Stimulated activated CD4-positive, alpha-beta T cell treated with anti-CD3 and anti-CD28 coated beads, Interleukin-4, amount 100 ng/mL, for 1 hour (primary cell): ENCODE measurements at regions not wholly inside any gene's neighbourhood (a gene's known extent, or its start where the extent isn't known, plus 50 kb on each side); places are given as distances from the start of the nearest gene placed in this dataset.

Source experiments
- DNase-seq: peaks from one replicate; pipeline ENCODE4 v3.0.0-alpha.2; 2020

DNA sequence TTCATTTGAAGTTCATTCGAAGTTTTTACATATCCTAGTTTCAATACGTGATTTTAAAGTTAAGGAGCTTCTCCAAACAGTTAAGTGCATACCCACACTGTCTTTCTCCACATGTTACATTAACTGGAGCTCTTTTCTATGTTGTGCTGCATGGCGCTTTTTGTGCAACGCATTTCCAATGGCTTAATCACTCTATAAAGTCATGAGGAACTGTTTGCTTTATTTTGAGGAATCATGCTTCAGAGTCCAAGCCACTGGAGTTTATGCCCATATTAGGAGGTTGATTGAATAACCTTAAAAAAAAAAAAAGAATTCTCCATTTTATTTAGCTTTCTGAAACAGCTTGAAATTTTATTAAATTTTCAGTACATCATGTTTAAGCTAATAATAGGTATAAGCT lies 109.4 kb upstream of the MBNL1 start:
- DNase-seq = no peak

DNA sequence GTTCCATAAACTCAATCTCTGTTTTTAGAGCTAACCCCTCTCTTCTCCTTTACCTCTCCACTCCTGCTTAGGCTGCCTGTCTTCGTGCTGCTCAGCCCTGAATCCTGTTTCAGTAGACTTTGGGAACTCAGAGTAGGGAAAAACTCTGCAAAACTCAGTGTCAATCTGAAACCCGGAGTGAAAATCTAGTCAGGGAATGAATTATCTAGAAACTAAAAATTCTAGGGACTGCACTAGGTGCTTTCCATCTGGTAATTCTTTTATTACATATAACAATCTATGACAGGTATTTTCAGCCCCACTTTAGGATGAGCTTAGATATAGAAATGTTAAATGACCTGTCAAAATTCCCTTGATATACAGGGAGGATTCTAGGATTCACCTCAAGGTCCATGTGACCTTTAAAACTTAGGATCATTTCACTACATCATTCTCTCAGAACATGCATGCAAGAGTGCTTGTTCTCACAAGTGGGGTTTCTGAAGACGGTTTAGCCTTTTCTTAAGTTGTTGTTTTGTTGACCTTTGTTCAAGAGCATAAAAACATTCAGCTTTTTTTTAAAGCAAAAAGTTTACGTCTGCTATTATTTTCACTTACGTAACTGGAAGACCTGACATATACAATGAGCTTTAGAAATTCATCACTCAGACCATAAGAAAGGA lies 108.2 kb upstream of the MBNL1 start:
- no peak for DNase-seq

- DNase-seq = no peak
Observed at GRCh38 chr3:152172460-152172859, 96.3 kb upstream of the MBNL1 start.

DNA sequence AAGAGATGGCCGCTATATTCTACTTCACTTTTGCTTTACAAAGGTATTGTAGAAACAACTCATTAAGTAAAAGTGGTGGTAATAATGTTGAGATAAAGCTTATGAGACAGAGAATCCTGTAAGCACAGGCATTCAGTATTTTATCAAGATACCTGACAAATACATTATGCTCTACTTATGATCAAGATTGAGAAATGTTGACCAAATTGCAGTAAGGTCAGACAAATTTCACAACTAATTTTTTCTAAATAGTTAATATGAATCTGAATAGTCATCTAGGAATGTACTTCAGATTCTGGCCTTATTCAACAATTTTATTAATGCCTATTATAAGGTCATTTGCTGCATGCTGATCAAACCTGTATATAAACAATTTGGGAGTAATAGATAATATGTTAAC lies 95.1 kb upstream of the MBNL1 start:
- DNase-seq = no peak

GRCh38 chr3:152174876-152175527 lies 93.7 kb upstream of the MBNL1 start:
- DNase-seq = no peak

GRCh38 chr3:152175528-152175889 lies 93.2 kb upstream of the MBNL1 start:
- no peak for DNase-seq

- no peak for DNase-seq
Observed at GRCh38 chr3:152176241-152176640, 92.5 kb upstream of the MBNL1 start.

- DNase-seq = no peak
Observed at GRCh38 chr3:152176998-152177397, 91.7 kb upstream of the MBNL1 start.

DNA sequence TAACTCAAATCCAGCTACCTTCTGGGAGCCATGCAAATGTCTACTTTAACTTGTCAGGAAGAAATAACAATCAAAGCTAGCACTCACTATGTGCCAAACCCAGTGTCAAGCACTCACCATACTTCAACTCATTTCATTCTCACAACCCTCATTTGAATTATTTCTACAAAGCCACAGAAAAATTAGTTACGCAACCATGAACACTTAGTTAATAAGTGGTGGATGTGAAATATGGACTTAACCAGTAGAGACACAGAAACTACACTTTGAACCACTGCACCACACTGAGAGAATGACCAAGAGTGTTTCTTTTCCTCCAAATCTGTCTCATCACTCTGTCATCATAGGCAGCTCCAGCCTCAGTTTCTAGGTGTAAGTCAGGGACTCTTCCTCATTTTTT lies 91.0 kb upstream of the MBNL1 start:
- DNase-seq = no peak

DNA sequence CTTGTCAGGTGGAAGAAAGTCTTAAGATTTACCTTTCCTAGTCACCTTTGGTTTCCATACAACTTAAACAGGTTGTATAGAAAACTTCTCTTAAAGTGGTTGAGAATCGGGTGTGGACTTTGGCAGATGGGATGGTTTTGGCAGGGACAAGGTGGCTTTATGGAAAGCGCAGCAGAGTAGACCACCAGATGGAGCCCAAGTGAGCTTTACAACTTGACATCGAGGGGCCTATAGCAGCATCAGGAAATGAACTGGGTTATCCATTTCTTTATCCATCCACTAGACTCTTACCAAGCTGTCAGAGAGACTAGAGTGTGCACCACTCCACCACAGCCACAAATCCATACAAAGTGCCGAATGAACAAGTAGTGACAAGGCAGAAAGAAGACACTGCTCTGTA lies 85.3 kb upstream of the MBNL1 start:
- peak; percentile 39 for DNase-seq

DNA sequence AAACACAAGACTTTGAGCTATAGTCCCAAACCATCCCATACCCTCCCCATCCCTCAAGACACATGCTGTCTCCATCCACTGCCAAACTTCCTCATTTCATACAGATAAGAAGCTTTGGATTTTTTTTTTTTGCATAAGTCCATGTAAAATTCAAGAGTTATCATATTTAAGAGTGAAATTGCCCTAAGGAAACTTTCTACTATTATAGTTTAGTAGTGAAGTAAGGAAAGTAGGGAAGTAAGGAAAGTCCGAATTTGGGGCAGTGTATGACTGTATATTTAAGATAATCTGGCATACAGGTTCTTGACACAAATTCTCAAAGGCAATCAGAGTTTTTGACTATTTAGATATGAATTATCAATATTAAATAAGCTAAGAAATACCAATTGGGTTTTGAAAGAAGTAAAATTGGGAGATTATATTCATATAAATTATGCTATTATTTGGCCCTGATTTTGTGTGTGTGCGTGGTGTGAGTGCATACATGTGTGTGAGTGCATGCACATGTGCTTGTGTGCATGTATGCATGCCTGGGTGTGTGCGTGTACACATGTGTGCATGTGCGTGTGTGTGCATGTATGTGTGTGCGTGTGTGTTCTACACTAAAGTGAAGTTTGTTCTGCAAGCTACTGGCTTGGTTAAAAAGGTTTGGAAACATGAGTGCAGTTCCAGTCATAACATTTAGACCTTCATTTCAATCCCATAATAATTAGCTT lies 83.6 kb upstream of the MBNL1 start:
- DNase-seq = no peak

GRCh38 chr3:152185891-152186630 lies 82.7 kb upstream of the MBNL1 start:
- no peak for DNase-seq

DNA sequence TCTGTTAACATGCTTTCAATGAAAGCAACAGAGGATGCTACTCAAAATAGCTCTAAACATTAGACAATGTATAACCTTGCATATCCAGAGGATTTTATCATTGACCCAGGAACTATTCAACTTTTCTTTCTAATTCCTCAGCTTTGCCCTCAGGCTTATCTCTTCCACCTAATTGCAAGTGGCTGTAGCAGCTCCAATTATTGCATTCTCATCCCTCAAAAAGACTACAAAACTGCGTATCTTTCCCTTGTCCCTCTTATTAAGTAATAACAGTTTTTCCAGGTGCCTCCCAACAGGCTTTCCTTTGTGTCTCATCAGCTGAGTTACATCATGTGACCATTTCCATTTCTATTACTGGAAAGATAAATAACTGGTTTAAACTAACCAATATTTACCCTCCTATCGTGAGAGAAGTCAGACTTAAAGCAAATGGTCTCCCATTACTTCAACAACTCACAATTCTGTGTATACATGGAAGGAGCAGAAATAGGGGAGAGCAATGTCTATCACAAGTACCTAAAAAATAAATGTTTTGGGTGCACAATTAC lies 78.0 kb upstream of the MBNL1 start:
- no peak for DNase-seq

DNA sequence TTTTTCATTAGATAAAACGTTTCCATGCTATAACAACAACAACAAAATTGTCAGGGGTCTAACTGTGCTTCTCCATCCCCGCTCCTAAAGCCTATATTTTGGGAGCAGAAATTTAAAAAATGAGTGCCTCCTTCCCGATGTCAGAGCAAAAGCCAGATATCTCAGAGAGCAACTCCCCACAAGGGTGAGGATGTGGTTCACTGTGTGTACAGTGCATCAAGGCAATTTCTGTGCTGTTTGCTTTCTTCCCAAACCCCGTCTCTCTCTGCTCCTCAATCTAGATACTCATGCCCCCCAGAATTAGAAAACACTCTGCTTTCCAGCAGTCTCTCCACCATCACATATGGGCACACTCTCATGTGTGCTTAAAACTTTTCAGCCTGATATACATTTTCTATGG lies 76.7 kb upstream of the MBNL1 start:
- DNase-seq = no peak

- no peak for DNase-seq
Observed at GRCh38 chr3:152192936-152193672, 75.6 kb upstream of the MBNL1 start.

GRCh38 chr3:152193673-152194267 lies 75.0 kb upstream of the MBNL1 start:
- no peak for DNase-seq

- no peak for DNase-seq
Observed at GRCh38 chr3:152195206-152195605, 73.5 kb upstream of the MBNL1 start.

DNA sequence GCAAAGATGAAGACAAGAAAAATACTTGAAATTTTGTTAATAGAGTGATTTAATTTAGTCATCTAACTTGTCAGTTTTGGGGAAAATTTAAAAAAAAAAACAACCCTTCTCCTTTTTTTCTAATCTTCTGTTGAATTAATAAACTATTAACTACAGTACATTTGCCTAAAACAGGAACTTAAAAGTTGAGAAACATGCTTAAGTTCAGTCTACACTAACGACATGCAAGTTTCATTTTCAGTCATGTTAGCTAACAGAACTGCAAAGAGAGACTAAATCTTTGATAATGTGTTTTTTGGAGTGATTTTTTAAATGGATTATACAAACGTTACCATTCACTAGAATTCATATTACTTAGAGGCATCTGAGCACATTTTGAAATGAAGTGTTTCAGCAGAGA lies 71.9 kb upstream of the MBNL1 start:
- DNase-seq = no peak

- DNase-seq = no peak
Observed at GRCh38 chr3:152197451-152197850, 71.3 kb upstream of the MBNL1 start.

DNA sequence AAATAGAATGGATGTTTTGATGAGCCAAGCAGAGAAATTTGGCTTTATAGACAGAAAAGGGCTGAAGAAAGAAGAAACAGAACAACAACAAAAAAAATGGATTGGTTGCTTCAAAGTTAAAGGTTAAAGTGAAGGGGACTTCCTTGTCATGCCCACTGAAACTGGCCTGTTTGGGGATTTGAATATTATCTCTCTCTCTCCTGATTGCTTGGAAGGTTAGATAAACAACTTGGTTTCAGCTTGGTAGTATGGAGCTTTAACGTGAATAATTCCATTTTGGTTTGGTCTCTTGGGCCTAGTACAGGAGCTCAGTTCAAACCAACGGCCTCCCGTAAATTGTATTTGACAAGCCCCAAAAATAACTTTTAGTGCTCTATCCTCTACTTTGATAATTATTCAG lies 70.8 kb upstream of the MBNL1 start:
- DNase-seq = no peak

- DNase-seq = no peak
Observed at GRCh38 chr3:152198665-152199064, 70.1 kb upstream of the MBNL1 start.
